ENCODE measurements at regions not wholly inside any gene's neighbourhood (a gene's known extent, or its start where the extent isn't known, plus 50 kb on each side); places are given as distances from the start of the nearest gene placed in this dataset.

DNA sequence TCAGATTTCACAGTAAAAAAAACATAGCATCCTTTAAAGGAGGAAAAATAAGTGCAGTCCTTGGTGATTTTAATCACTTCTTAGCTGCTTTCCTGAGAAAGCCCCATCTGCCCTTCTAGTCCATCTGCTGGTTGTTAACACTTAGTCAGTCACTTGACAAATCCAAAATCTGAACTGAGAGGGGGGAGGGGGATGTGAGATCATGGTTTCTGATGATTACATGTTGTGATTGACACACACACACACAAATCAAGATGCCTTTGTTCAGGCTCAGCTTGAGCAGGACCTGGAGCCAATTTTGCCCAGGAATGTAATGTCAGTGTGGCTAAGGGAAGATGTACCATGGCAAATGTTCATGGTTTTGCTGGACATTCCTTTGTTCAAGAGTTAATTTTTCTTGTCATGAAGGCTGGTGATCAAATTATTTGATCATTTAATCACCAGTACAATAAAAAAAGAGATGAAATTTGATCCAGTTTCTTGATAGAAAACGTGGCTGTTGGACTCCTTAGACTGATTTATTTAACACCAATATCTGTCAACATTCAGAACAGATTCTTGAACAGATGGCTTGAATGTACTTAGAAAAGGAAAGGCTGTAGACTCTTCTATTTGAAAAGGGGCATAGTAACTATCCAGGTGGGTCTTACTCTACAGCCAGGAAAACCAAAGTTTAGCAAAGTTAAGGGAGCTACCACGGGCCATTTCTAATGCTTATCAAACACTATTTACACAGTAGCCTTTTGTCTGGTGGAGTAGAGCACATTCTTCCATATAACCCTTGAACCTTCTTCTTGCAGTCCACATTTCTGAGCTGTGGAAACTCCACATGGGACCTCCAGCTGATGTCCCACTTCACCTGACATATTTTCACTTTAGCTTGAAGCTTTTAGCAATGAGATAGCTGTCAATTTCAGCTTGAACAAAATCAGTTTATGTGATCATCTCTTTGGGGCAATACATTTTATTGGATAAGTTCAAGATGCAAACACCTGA lies 408.7 kb downstream of the PIK3C3 start:
- 34 to 48% (median 39%) methylated on average over 2 of the region's 2 CpGs for WGBS, 3 donors
- no peak for DNase-seq
- TF ChIP-seq, protein P1, sequence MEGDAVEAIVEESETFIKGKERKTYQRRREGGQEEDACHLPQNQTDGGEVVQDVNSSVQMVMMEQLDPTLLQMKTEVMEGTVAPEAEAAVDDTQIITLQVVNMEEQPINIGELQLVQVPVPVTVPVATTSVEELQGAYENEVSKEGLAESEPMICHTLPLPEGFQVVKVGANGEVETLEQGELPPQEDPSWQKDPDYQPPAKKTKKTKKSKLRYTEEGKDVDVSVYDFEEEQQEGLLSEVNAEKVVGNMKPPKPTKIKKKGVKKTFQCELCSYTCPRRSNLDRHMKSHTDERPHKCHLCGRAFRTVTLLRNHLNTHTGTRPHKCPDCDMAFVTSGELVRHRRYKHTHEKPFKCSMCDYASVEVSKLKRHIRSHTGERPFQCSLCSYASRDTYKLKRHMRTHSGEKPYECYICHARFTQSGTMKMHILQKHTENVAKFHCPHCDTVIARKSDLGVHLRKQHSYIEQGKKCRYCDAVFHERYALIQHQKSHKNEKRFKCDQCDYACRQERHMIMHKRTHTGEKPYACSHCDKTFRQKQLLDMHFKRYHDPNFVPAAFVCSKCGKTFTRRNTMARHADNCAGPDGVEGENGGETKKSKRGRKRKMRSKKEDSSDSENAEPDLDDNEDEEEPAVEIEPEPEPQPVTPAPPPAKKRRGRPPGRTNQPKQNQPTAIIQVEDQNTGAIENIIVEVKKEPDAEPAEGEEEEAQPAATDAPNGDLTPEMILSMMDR (IDR thresholded peaks at IDR 0.05), result no peak
- TF ChIP-seq POLR2A (IDR thresholded peaks at IDR 0.05), result no peak
- no peak for TF ChIP-seq EP300 (IDR thresholded peaks at IDR 0.05)
- no peak overlapping the region for H3K4me3 ChIP-seq
- no peaks in the 10 kb centered on the region for H3K9me3 ChIP-seq
- no peak overlapping the region for H3K27ac ChIP-seq
- H3K36me3 ChIP-seq, result no peaks in the 10 kb centered on the region
- H3K4me1 ChIP-seq (ENCODE audit: insufficient read depth), result peaks cover 2% of the 10 kb centered on the region
- intact Hi-C loops (cut with DNase I), result no loop called here
- no peaks in the 10 kb centered on the region for H3K27me3 ChIP-seq

DNA sequence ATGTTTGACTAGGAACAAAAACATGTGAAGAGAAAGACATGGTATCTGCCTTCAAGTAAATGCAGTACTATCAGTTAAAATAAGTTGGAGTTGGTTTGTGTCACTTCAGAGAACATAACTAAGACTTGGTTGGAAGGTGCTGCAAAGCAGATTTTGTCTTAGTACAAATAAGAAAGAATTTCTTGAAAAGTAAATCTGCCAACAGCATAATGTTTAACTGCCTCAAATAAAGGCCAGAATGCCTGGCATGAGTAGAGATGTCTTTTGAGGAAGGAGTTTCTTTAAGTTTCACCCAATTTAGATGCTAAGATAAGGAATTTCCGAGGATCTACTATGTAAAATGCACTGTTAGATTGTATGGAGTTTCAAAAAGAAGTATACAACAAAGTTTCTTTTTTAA lies 409.7 kb downstream of the PIK3C3 start:
- H3K36me3 ChIP-seq, result no peaks in the 10 kb centered on the region

DNA sequence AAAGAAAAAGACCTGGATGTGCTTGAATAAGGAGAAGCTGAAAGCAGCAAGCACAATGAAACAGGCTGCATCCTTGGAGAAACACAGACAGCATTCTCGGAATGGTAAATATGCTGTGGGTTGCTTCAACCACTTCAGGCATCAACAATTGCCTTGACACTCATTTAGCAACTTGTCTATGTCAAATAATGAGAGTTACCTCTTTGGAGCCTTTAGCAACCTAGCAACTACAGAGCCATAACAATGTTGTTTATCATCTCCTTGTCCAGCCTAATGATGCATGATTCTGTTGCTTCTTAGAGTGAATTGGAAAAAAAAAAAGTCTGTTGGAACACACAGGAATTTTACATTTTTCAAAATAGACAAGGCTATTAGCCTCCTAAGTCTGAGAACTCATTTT lies 410.6 kb downstream of the PIK3C3 start:
- H3K27me3 ChIP-seq, result no peaks in the 10 kb centered on the region
- TF ChIP-seq POLR2A (IDR thresholded peaks at IDR 0.05), result no peak
- no peak for TF ChIP-seq EP300 (IDR thresholded peaks at IDR 0.05)
- TF ChIP-seq, protein P1 (IDR thresholded peaks at IDR 0.05), result no peak
- no peaks in the 10 kb centered on the region for H3K9me3 ChIP-seq
- intact Hi-C loops (cut with DNase I), result no loop called here
- DNase-seq, result no peak
- no peak overlapping the region for H3K4me3 ChIP-seq
- WGBS, 3 donors, result 13 to 34% (median 16%) methylated on average over 1 of the region's 1 CpG
- no peak overlapping the region for H3K27ac ChIP-seq
- H3K4me1 ChIP-seq (ENCODE audit: insufficient read depth), result peaks cover 2% of the 10 kb centered on the region
- H3K36me3 ChIP-seq, result no peaks in the 10 kb centered on the region

More for the DNA sequence above, 409.7 kb downstream of the PIK3C3 start:
- intact Hi-C loops (cut with DNase I), result no loop called here
- no peak overlapping the region for H3K4me3 ChIP-seq
- H3K4me1 ChIP-seq (ENCODE audit: insufficient read depth), result peaks cover 2% of the 10 kb centered on the region
- no peak for DNase-seq
- H3K9me3 ChIP-seq, result no peaks in the 10 kb centered on the region
- H3K27ac ChIP-seq, result no peak overlapping the region
- TF ChIP-seq EP300 (IDR thresholded peaks at IDR 0.05) (no peak), POLR2A (IDR thresholded peaks at IDR 0.05) (no peak)
- TF ChIP-seq, protein P1 (IDR thresholded peaks at IDR 0.05), result no peak
- no peaks in the 10 kb centered on the region for H3K27me3 ChIP-seq
- WGBS, 3 donors, result 78 to 83% (median 79%) methylated on average over 1 of the region's 1 CpG

DNA sequence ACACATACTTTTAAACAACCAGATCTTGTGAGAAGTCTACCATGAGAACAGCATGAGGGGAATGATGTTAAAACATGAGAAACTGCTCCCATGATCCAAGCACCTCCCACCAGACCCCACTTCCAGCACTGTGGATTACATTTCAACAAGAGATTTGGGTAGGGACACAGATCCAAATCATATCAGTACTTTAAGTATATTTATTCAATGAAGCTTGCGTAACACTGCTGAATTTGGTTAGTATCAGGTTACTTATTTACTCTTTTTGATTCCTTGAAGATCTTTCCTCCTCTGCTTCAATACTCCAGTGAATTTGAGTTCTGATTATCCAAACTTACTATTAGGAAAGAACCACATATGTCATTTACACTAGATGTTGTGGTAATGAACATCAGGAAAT lies 418.6 kb downstream of the PIK3C3 start:
- Histone ChIP-seq H3K4me3 (no peak overlapping the region), H3K27ac (no peak overlapping the region), H3K9me3 (no peaks in the 10 kb centered on the region), H3K4me1 (ENCODE audit: insufficient read depth) (no peaks in the 10 kb centered on the region), H3K36me3 (no peaks in the 10 kb centered on the region), H3K27me3 (no peaks in the 10 kb centered on the region)
- TF ChIP-seq, protein P1 (IDR thresholded peaks at IDR 0.05), result no peak
- TF ChIP-seq POLR2A (IDR thresholded peaks at IDR 0.05) (no peak), EP300 (IDR thresholded peaks at IDR 0.05) (no peak)
- intact Hi-C loops (cut with DNase I), result no loop called here
- WGBS, 3 donors, result 94 to 98% (median 97%) methylated on average over 1 of the region's 1 CpG
- no peak for DNase-seq
